Right lobe of liver (tissue), 4 donors: ENCODE measurements at regions not wholly inside any gene's neighbourhood (a gene's known extent, or its start where the extent isn't known, plus 50 kb on each side); places are given as distances from the start of the nearest gene placed in this dataset.

ENCODE experiments used
- CTCF ChIP-seq, 4 donors: fragments of 200-600 bp in 3 of 4; fragments of 450-650 bp in 1 of 4; IDR thresholded peaks; one replicate each; pipeline versions ENCODE4 v1.5.1 to v1.8.0; 2016 to 2022; ENCODE audit warnings: antibody characterized with exemption in 4 of 4, mild to moderate bottlenecking in 2 of 4
- POLR2A ChIP-seq: fragments of 450-650 bp; IDR thresholded peaks from one replicate; pipeline ENCODE4 v1.6.1; 2017; ENCODE audit warnings: antibody characterized with exemption, mild to moderate bottlenecking
- donor health status: DM: no; HTN: no; CAD: no.
- donor health status: DM: no; HTN: no; CAD: no.
- donor health status: DM: no; HTN: yes; CAD: no.

GRCh38 chr5:32865475-32865874 lies 154.4 kb downstream of the NPR3 start:
- TF ChIP-seq CTCF (IDR thresholded peaks at IDR 0.05) = no peak
- TF ChIP-seq POLR2A = no peak
